Vagina (tissue), 2 donors: ENCODE measurements at regions not wholly inside any gene's neighbourhood (a gene's known extent, or its start where the extent isn't known, plus 50 kb on each side); places are given as distances from the start of the nearest gene placed in this dataset.

ENCODE experiments used
- DNase-seq, 2 donors: peaks; one replicate each; pipeline ENCODE4 v3.0.0-alpha.2; 2017; ENCODE audit errors: extremely low spot score in 2 of 2
- H3K27ac ChIP-seq: fragments of 200-600 bp; sonication (generic); one replicate; pipeline ENCODE4 v1.5.1; 2019
- H3K27me3 ChIP-seq: fragments of 200-600 bp; sonication (generic); one replicate; pipeline ENCODE4 v1.5.1; 2019
- H3K36me3 ChIP-seq, 2 donors: fragments of 200-600 bp; sonication (generic); one replicate each; pipeline ENCODE4 v1.5.1; 2017 to 2019
- H3K4me1 ChIP-seq: fragments of 200-600 bp; sonication (generic); one replicate; pipeline ENCODE4 v1.5.1; 2019
- H3K4me3 ChIP-seq, 2 donors: fragments of 200-600 bp; sonication (generic); 1 replicate in 1 of 2; 2 replicates in 1 of 2; pipeline ENCODE4 v1.5.1; 2016 to 2019
- H3K9me3 ChIP-seq: fragments of 200-600 bp; sonication (generic); one replicate; pipeline ENCODE4 v1.5.1; 2019
- CTCF ChIP-seq, 3 experiments: fragments of 450-650 bp in 2 of 3; fragments of 200-600 bp in 1 of 3; sonication (generic) in 1 of 3; IDR thresholded peaks; one replicate each; pipeline ENCODE4 v1.5.1; 2017 to 2019; ENCODE audit warnings: antibody characterized with exemption in 3 of 3, mild to moderate bottlenecking in 2 of 3, moderate library complexity in 2 of 3
- POLR2A ChIP-seq, 2 donors: fragments of 450-650 bp; IDR thresholded peaks; one replicate each; pipeline ENCODE4 v1.6.1; 2017; ENCODE audit warnings: antibody characterized with exemption in 2 of 2, mild to moderate bottlenecking in 2 of 2, moderate library complexity in 2 of 2
- POLR2AphosphoS5 ChIP-seq, 2 donors: sonication (generic); formaldehyde crosslinking; IDR thresholded peaks; one replicate each; pipeline ENCODE4 v1.9.0; 2017; ENCODE audit warnings: antibody characterized with exemption in 2 of 2, mild to moderate bottlenecking in 2 of 2, low read depth in 1 of 2; ENCODE audit not compliant: insufficient read depth in 1 of 2
- intact Hi-C: fragments of 100-400 bp; cut with DNase I; formaldehyde crosslinking; loops from one replicate; pipeline ENCODE4 v1.15.1; 2023

DNA sequence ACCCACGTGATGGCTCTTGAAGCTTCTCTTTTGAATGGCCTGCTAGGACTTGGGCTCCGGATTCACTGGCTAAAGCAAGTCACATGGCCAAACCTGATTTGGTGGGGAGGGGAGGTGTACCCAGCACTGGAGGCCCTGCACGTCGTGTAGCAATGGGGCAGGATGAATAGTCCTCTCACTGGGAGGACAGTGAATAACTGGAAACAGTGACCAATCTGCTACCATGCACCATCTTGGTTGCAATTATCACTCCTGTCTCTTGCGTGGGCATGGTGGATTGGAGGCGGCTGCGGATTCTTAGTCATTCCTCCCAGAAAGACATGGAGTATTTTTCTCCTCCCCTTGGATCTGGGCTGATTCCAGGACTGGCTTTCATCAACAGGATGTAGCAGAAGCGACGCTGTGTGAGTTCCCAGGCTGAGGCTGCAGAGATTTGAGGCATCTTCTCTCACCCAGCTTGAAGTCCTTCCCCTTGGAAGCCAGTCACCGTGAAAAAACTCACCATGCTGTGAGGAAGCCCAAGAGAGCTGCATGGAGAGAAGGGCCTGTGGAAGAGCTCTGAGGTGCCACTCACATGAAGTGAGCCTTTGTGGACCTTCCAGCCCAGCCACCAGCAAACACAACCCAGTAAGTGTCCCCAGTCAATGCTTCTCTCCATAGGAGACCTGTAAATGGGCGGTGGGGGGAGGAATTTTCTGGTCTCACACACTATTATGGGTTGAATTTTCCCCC, 70.4 kb downstream of the IGLL1 start:
- H3K27ac ChIP-seq, result no peak overlapping the region
- TF ChIP-seq POLR2A (IDR thresholded peaks at IDR 0.05), result no peak
- no peak for TF ChIP-seq CTCF (IDR thresholded peaks at IDR 0.05)
- TF ChIP-seq POLR2AphosphoS5 (IDR thresholded peaks at IDR 0.05; ENCODE audit: insufficient read depth in 1 of 2, low read depth in 1 of 2), result no peak

GRCh38 chr22:23504516-23504915, 75.6 kb downstream of the IGLL1 start:
- Histone ChIP-seq H3K27me3 (no peaks in the 10 kb centered on the region), H3K4me3 (no peak overlapping the region), H3K4me1 (no peaks in the 10 kb centered on the region), H3K27ac (no peak overlapping the region), H3K36me3 (no peaks in the 10 kb centered on the region), H3K9me3 (no peaks in the 10 kb centered on the region)
- no peak for TF ChIP-seq POLR2A (IDR thresholded peaks at IDR 0.05)
- TF ChIP-seq POLR2AphosphoS5 (IDR thresholded peaks at IDR 0.05; ENCODE audit: insufficient read depth in 1 of 2, low read depth in 1 of 2), result no peak
- TF ChIP-seq CTCF (IDR thresholded peaks at IDR 0.05), result no peak
- no peak for DNase-seq
- intact Hi-C loops, result no loop called here

More for the DNA sequence above, 70.4 kb downstream of the IGLL1 start:
- Histone ChIP-seq H3K36me3 (no peaks in the 10 kb centered on the region), H3K9me3 (no peaks in the 10 kb centered on the region), H3K4me1 (no peaks in the 10 kb centered on the region), H3K4me3 (no peak overlapping the region), H3K27me3 (no peaks in the 10 kb centered on the region)
- no peak for DNase-seq
- intact Hi-C loops, result no loop called here

DNA sequence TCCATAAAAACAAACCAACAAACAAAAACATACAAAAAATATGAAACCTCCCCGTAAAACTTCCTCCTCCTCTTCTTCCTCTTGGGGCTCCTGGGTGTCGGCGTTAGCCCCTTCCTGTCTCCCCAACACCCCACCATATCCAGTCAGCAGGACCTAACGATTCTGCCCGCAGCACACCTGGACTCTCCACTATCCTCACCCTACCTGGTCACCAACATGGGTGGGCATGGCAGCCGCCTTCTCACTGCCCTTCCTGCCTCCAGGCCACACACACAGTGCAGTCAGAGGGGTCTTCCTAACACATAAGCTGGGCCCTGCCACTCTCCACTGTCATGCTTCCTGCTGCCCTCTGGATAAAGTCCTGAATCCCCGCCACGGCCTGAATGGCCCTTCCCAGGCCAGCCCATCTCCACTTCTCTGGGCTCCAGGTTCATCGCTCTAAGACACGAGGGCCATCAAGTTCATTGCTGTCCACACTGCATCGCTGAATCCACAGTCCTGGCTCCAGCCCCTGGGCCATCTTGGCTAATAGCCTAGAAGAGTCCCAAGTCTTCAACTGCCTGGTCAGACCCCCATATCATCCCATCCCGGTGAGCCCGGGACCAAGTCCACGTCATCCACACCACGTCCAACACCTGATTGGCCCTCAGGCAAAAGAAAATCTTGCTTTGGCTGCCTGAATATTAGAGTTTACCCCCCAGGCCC, 76.2 kb downstream of the IGLL1 start:
- intact Hi-C loops, result no loop called here
- no peak overlapping the region for H3K4me3 ChIP-seq
- DNase-seq, result no peak
- H3K4me1 ChIP-seq, result no peaks in the 10 kb centered on the region
- no peak overlapping the region for H3K27ac ChIP-seq
- no peaks in the 10 kb centered on the region for H3K36me3 ChIP-seq
- H3K9me3 ChIP-seq, result no peaks in the 10 kb centered on the region
- no peaks in the 10 kb centered on the region for H3K27me3 ChIP-seq
- no peak for TF ChIP-seq POLR2A (IDR thresholded peaks at IDR 0.05)

- H3K4me3 ChIP-seq, result no peak overlapping the region
- intact Hi-C loops, result no loop called here
- H3K27me3 ChIP-seq, result no peaks in the 10 kb centered on the region
- H3K4me1 ChIP-seq, result no peaks in the 10 kb centered on the region
- H3K36me3 ChIP-seq, result no peaks in the 10 kb centered on the region
- H3K9me3 ChIP-seq, result no peaks in the 10 kb centered on the region
- no peak for DNase-seq
- H3K27ac ChIP-seq, result no peak overlapping the region
- TF ChIP-seq POLR2A (IDR thresholded peaks at IDR 0.05) (no peak), CTCF (IDR thresholded peaks at IDR 0.05) (no peak), POLR2AphosphoS5 (IDR thresholded peaks at IDR 0.05; ENCODE audit: insufficient read depth in 1 of 2, low read depth in 1 of 2) (no peak)
These were observed 76.9 kb downstream of the IGLL1 start for GRCh38 chr22:23503142-23503541.

GRCh38 chr22:23501708-23502107, 78.4 kb downstream of the IGLL1 start:
- intact Hi-C loops, result no loop called here

More at GRCh38 chr22:23501708-23502107, 78.4 kb downstream of the IGLL1 start:
- Histone ChIP-seq H3K4me3 (no peak overlapping the region), H3K27ac (no peak overlapping the region), H3K36me3 (no peaks in the 10 kb centered on the region), H3K9me3 (no peaks in the 10 kb centered on the region), H3K27me3 (no peaks in the 10 kb centered on the region), H3K4me1 (no peaks in the 10 kb centered on the region)
- TF ChIP-seq POLR2AphosphoS5 (IDR thresholded peaks at IDR 0.05; ENCODE audit: insufficient read depth in 1 of 2, low read depth in 1 of 2) (no peak), CTCF (IDR thresholded peaks at IDR 0.05) (no peak), POLR2A (IDR thresholded peaks at IDR 0.05) (no peak)
- no peak for DNase-seq
